Activated effector memory CD4-positive, alpha-beta T cell treated with anti-CD3 and anti-CD28 coated beads, Interleukin-2, amount 50 U/mL, for 16 hours (primary cell): ENCODE measurements at regions not wholly inside any gene's neighbourhood (a gene's known extent, or its start where the extent isn't known, plus 50 kb on each side); places are given as distances from the start of the nearest gene placed in this dataset.

ENCODE experiments used
- DNase-seq: peaks from one replicate; pipeline ENCODE4 v3.0.0-alpha.2; 2020

- DNase-seq = no peak
Observed at GRCh38 chr9:1713841-1714240, 301.3 kb upstream of the SMARCA2 start.

DNA sequence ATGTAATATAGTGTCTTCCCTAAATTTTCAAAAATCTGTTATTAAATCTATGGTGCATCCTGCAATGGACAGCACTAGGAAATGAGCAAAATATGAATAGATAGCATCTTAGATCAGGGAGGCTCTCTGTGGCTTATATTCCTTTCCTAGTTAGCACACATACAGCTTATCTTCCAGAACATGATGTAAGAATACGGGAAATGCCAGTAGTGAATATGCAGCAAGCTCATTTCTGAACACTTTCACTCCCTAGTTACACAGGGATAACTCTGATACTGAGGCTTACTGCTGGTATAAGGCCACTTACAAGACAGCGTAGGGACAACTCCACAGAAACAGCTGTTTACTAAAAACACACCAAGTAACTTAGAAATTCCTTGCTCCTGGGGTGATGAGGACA, 297.3 kb upstream of the SMARCA2 start:
- no peak for DNase-seq

DNA sequence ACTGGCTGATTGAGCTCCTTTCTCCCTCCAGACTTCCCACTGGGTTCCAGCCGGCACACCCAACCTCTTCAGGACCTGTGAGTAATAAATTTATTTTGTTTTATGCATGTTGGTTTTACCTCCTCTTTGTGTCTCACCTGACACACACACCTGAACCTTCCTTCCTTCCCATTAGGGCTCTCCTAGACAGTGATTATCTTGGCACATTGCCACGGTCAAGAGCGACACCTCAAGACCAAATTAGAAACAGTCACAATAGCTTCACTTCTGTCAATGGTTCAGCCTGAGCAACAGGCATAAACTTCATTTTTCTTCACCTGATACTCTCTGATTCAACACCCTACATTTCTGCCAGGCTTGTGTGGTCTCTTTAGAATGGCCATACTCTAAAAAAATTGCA, 296.3 kb upstream of the SMARCA2 start:
- DNase-seq = no peak

GRCh38 chr9:1721196-1721595, 294.0 kb upstream of the SMARCA2 start:
- DNase-seq = no peak

DNA sequence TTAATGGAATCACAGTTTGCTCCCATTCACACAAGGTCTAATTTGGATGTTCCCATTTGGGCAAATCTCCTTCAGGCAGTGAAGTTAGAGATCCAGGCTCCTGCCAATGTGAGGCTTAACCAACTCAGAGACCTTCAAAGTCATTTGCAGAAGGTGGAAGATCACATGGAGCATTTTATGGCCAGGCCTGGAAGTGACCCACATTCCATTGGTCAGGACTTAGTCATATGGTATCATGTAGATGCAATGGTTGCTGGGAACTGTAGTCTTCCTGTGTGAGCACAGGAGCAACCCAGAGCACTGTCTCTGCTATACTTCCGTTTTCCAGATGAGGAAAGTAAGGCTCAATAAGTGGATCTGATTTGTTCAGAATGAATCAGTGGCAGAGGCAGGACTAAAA, 292.7 kb upstream of the SMARCA2 start:
- no peak for DNase-seq

DNA sequence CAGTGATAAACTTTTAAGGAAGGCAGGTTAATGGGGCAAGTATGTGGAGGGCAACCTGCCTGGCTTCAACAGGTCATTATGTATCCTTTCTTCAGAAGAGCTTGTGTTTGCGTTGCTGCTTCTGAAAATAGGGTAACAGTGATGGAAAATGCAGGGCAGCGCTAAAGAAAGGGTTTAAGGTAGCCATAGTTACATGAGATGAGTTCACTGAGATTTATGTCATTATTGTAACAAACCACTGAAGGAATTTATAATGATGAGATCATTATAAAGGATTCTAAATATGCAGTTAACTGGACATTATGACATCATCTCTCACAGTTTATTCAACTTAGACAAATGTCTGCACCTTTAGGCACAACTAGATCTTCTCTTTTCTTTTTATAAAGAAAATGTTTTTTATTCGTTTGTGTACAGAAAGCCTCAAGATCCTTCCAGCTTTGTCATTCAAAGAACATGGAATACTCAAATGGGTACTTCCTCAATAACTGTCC, 291.6 kb upstream of the SMARCA2 start:
- no peak for DNase-seq

DNA sequence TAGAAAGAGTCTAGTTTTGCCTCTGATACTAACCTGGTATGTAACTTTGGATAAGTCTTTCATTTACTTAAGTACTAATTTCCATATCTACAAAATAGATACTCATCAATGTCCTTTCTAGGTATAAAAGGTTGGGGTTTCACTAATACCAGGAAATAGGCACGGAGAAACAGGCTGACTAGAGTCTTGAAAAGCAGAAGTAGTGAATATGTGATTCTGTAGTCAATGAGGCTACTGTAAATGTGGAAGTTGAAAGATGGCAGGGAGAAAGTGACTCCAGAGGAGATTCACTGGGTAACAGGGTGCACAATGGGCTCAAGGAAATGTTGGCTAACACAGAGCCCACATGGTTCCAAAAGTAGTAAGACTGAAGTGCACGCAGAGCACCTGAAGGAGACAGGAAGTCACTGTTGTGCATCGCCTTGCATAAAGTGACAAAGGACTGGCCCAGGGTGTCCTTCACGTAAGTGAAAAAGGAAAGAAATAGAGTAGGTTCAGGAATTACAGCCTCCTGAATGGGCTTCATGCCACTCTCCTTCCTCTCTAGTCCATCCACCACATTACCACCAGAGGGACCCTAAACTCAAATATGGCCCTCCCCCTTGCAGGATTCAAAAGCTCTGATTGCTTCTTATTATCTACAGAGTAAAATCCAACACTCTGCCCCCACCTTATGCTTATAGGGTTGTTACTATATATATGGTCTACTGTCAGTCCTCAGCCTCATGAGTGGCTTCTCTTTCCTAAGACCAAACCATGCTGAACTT, 288.0 kb upstream of the SMARCA2 start:
- DNase-seq = no peak

DNA sequence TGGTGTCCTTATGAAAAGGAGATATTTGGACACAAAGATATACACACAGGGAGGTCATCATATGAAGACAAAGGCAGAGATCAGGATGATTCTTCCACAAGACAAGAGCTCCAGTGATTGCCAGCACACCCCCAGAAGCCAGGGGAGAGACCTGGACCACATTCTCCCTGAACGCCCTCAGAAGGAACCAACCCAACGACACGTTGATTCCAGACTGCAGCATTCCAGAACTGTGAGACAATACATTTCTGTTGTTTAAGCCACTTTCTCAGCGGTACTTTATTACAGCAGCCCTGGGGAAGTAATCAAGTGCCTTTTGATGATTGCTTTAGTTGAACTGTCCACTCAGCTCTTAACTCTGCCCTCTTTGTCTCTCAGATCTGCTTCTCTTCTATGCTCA, 285.5 kb upstream of the SMARCA2 start:
- no peak for DNase-seq

- no peak for DNase-seq
Observed at GRCh38 chr9:1732670-1733069, 282.5 kb upstream of the SMARCA2 start.

- DNase-seq = no peak
Observed at GRCh38 chr9:1738511-1739100, 276.5 kb upstream of the SMARCA2 start.

DNA sequence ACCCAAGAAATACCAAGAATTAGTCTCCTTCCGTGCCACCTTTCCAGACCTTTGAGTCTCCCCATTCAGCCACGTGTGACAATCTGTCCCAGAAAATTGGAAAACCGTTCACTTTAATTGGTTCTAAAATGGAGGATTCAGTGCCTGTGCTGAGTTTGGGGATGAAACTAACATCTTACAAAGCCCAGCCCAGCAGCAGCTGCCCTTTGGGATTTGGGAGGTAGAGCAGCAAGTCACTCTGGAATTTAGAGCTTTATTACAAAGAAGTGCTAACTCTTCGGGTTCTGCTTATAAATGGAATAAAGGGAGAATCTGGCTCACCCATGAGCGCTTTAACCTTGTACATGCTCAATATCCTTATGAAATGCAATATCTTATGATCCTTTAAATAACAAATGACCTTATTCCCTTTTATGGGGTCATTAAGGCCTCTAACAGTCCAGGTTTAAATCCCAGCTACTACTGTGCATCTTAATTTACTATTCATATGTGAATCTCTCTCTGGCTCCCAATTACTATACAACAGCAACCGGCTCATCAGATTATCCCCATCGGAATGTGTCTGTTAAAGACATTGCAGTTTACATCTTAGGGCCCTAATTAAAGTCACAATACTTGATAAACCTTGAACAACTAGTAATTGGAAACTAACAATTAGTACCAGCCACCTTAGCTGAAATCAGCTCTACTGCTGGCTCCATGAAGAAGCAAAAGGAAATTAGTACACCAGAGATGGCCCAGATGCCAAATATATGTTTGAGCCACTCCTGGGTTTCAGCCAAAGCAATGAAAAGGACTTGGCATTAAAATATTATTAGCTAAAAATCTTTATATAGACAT, 271.8 kb upstream of the SMARCA2 start:
- DNase-seq = no peak

DNA sequence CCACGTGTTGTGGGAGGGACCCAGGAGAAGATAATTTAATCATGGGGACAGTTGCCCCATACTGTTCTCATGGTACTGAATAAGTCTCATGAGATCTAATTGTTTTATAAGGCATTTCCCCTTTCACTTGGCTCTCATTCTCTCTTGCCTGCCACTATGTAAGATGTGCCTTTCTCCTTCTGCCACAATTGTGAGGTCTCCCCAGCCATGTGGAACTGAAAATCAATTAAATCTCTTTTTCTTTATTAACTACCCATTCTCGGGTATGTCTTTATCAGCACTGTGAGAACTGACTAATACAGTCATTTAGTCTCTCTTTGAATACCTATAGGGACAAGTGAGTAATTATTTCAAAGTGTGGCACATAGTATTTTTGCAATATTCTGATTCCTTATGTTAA, 269.2 kb upstream of the SMARCA2 start:
- no peak for DNase-seq

DNA sequence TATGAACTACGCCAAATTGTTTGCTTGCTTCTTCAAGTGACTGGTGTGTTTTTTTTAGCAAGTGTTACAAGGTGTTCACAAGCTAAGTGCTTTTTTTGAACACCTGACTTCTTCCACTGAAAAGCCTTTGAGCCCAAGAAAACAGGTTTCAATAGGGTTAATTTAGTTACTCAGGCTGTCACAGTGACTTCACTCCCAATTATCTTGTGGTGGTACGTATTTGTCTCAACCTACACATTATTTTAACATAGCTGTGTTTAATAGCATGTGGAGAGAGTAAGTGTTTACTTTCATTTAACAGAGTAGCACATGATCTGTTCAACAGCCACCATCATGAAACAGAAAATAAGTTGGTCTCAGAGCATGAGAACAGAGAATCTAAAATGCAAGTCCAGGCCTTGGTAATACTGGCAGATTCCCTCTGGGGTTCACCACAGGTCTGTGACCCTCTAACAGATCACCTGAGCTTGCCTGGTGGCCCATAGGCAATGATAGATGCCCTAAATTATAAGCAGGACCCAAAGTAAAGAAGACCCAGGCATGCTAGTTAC, 267.7 kb upstream of the SMARCA2 start:
- DNase-seq = no peak

GRCh38 chr9:1748407-1748806, 266.7 kb upstream of the SMARCA2 start:
- DNase-seq = no peak

- DNase-seq = no peak
Observed at GRCh38 chr9:1757186-1757585, 258.0 kb upstream of the SMARCA2 start.

- DNase-seq = no peak
Observed at GRCh38 chr9:1759009-1759408, 256.1 kb upstream of the SMARCA2 start.

DNA sequence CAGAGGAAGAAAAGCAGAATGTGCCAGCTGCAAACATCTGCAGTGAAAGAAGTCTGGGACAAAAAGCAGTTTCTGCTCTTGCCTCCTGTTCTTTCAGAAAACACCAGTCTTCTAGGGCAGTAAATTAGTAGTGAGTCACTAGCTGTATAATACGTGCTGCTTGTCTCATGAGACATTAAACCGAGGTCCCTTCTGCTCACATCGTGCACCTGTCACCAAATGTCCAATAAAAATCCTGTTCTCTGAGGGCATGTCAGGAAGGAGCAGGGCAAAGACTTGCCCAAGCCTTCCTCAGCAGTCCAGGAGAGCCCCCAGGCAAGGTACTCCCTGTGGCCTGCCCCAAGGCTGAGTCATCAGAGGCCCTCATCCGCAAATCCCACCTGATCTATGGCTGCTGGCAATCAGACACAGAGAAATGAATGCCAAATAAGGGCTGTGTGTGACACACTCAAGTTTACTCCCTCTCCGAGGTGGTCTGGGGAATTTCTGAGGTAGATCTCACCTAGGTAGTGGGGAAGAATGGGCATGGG, 255.3 kb upstream of the SMARCA2 start:
- DNase-seq = no peak

GRCh38 chr9:1761807-1762206, 253.3 kb upstream of the SMARCA2 start:
- no peak for DNase-seq

DNA sequence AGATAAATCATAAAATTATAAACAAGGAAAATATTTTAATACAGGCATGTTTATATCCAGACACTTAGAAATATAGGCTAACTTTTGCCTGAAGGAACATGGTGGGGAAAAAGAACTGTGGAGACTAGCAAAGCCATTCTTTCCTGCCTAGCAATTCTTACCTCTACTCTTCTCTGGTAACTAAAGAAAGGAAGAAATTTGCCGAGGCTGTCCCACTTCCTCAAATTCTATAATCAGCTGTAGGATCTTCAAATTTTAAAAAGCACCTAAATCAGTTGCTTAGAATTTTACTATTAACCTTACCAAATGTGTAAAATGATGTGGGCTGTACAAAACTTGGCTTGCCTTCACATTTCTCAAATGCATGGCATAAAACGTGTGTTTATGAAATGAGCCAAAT, 249.1 kb upstream of the SMARCA2 start:
- DNase-seq = no peak

- no peak for DNase-seq
Observed at GRCh38 chr9:1768561-1768960, 246.6 kb upstream of the SMARCA2 start.

- DNase-seq = no peak
Observed at GRCh38 chr9:1771094-1771789, 243.9 kb upstream of the SMARCA2 start.

- DNase-seq = no peak
Observed at GRCh38 chr9:1775230-1775629, 239.9 kb upstream of the SMARCA2 start.

DNA sequence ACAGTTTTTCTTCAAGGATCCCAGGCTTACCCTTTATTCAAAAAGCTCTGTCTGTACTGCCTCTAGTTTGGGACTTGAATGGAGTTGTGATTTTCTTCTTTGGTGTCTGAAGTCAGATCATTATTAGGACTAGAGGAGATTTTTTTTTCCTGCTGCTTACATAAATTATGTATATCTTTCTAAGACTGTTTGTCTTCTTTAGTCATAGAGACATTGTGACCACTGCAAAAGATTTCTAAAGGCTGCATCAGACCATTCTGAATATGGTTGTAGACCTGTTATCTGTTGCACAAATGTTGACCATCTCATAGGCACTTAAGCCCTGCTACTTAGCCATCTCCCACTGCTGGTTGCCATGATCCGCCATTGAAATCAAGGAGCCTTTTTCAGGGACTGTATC, 238.5 kb upstream of the SMARCA2 start:
- DNase-seq = no peak
